NAMALWA (cell line): ENCODE measurements at regions not wholly inside any gene's neighbourhood (a gene's known extent, or its start where the extent isn't known, plus 50 kb on each side); places are given as distances from the start of the nearest gene placed in this dataset.
"Not testable (repeated sequence)": the region's sequence is repeated elsewhere in the genome, so short reads cannot be mapped to it uniquely, and the experiment has no call there.

Experiments used
- DNase-seq: peaks from one replicate; pipeline ENCODE4 v3.0.0-alpha.2; 2015; ENCODE audit warnings: low spot score

DNA sequence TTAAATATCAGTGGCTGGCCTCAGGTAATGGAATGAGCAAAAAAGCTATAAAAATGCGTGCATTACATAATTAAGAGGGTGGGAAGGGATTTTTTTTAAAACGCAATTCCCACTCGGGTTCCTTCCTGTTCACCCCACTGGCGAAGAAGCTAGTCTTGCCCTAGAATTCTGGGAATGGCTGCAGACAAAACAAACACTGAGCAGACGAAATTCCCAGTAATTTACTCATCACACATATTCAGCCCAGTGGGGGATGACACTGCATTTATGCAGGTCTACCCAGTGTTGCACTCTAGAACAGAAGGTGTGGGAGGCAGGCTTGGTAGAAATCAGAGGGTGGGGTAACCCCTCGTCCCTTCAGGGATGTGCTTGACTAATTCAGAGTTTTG, 2695.0 kb upstream of the DEFB115 start:
- DNase-seq = no peak

DNA sequence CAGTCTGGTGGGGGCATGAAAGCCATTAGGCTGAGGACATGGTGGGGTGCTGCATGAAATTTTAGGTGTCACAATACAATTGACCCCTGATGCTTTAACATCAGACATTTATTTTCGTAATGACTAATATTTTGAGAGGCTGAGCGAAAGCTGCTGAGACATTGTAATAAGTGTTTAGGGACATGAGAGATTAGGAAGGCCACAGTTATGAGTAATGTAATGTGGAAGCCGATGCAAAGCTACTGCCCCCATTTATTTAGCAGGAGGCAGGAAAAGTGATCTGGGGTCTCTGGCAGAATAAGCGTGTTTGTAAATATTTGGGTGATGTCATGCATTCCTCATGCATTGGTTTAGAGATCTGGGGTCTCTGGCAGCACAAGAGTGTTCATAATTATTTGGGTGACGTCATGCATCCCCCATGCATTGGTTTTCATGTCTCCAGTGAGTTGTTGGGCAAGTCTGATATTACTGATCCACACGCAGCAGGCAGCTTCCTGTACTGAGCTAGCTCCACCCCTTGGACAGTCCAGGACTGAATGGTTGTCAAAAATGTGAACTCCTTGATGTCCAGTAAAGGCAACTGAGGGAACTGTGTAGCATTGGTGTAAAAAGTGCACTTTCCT, 2694.5 kb upstream of the DEFB115 start:
- DNase-seq = not testable (repeated sequence)

DNA sequence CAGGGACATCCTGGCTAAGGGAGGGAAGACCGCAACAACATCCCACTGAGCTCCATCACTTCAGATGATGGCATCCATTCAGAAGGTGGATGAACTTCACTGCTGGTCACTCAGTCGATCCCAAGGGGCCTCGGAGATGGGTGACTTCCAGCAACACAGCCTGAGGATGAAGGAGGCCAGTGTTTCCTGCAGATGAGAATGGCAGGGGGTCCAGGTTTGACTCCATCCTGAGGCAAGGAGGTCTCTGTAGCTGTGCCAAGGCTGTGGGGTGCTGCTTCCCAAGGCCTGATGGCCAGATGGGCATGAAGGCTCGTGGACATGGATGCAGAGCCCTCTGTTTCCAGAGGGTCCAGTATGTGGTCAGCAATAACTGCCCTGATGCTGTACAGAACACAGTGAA, 2693.4 kb upstream of the DEFB115 start:
- not testable (repeated sequence) for DNase-seq

DNA sequence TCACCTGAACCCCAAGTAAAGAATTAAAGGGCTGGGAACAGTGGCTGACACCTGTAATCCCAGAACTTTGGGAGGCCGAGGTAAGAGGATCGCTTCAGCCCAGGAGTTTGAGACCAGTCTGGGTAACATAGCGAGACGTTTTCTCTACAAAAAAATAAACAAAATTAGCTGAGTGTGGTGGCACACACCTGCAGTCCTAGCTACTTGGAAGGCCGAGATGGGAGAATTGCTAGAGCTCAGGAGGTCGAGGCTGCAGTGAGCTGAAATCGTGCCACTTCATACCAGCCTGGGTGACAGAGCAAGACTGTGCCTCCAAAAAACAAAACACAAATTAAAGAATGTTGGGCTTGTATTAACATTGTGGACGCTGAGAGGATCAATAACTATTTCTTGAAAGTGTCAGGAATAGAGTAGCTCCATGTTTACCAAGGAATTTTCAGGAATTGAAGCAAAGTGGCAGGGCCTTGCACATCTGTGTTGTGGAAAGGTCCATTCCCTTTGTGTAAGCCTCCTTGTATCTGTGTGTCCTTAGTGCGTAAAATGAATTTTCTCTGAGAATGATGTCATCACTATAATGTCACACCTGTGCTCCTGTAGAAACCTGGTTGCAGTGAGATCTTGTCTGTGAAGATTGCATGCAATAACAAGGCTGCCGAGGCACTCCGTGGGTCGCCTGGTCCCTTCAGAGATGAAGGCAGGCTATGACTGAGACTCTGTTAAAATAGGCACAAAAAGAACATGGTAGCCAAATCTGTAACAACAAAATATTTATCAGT, 2692.6 kb upstream of the DEFB115 start:
- not testable (repeated sequence) for DNase-seq

- DNase-seq = peak; percentile 49
Measured at GRCh38 chr20:28575991-28576390, 2681.5 kb upstream of the DEFB115 start.

- not testable (repeated sequence) for DNase-seq
Measured at GRCh38 chr20:28591680-28592079, 2665.8 kb upstream of the DEFB115 start.

- not testable (repeated sequence) for DNase-seq
Measured at GRCh38 chr20:28593383-28593782, 2664.1 kb upstream of the DEFB115 start.

DNA sequence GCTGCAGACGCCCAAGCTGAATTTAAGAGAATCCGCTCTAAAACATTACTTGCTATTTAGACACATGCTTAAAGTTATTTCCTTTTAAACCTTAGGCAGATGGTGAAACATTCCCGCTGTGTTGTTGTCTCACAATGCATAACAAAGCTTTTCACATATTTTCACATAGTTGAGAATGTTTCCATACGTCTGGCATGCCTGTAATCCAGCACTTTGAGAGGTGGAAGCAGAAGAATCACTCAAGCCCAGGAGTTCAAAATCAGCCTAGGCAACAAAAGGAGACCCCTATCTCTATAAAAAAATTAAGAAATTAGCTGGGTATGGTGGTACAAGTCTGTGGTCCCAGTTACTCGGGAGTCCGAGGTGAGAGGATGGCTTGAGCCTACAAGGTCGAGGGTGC, 2663.0 kb upstream of the DEFB115 start:
- not testable (repeated sequence) for DNase-seq

DNA sequence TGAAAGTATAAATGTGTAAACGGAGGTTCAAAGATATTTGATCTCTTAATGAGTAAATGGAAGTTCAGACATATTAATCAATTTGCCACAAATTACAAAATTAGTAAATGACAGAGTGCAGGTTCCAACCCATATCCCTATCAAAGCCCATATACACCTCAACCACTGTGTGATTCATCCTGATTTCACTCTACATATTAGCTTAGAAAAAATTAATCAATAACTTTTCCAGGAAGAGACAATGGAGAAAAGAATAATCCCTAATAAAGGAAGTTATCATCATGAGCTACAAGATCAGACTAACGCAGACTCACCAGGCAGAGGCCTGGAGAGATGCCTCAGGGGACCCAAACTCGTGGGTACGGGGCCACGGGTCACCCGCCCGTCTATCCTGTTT, 2655.5 kb upstream of the DEFB115 start:
- DNase-seq = not testable (repeated sequence)

DNA sequence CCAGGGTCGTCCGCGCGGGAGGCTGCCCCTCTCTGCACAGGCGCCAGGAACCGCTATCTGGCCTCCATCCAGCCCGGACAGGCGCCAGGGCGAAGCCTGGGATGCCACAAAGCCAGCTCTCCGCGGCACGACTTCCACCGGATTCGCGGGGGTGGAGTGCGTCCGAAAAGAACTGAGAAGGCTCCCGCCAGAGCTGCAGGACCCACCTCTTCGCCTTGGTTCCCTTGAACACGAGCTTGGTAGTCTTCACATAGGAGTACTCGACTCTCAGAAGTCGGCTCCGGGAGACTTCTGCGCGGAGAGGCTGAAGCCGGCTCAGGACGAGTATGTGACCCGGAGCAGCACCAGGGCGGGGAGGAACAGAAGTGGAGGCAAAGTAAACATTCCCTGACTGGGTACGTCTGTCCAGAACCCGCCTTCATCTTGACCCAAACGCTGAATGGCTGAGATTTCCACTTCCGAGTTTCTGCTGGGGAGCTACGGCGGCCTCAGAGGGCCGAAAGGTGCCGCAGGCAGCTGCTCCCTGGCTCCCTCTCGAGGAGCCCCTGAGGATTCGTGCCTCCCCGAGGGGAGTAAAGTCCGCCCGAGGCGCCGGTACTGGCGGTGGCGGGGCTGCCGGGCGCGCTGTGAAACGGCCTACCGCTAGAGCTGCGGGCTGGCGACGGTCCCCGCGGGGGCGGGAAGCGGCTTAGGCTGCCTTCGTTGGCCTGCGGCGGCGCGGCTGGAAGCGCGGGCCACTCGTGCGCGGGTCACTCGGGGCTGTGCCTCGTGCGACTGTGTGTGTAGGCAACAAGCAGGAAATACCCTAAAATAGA, 2654.9 kb upstream of the DEFB115 start:
- not testable (repeated sequence) for DNase-seq

DNA sequence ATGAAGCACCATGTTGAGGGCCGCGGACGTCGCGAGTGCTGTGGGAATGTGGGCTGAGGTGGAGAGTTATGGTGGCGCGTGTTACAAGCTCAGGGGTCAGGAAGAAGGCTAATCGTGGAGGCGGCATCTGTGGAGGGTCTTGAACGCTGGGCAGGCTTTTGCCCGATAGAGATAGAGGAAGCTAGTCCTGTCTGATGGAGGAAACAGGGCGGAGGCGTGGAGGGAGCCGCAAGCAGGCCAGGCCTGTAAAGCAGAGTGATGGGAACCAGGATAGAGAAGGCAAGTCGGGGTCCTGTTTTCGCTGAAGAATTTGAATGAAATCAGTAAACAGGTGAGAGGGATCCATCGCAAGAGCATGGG, 2654.3 kb upstream of the DEFB115 start:
- DNase-seq = not testable (repeated sequence)

DNA sequence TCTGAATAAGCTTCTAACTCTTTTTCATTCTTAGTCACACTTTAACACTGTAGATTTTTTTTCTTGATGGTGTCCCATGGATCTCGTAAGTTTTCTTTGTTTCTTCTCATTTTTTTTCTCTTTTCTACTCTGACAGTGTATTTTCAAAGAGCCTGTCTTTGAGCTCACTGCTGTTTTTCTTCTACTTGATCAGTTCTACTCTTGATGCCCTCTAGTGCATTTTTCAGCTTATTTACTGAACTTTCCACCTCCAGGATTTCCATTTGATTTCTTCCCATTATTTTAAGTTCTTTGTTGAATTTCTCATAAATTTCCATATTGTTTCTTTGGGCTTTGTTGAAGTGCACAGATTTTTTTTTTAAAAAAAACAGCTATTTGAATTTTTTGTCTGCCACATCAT, 2641.1 kb upstream of the DEFB115 start:
- no peak for DNase-seq

GRCh38 chr20:28619956-28620651, 2637.4 kb upstream of the DEFB115 start:
- not testable (repeated sequence) for DNase-seq

GRCh38 chr20:28625112-28625511, 2632.4 kb upstream of the DEFB115 start:
- peak; percentile 17 for DNase-seq

DNA sequence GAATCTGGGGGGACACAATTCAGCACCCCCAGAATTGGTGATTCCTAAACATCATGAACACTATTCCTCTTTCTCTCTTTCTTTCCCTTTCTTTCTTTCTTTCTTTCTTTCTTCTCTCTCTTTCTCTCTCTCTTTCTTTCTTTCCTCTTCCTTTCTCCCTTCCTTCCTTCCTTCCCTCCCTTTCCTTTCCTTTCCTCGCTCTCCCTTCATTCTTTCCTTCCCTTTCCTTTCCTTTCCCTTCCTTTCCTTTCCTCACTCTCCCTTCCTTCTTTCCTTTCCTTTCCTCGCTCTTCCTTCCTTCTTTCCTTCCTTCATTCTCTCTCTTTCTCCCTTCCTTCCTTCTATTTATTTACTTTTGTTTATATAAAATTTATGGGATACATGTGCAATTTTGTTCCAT, 2616.6 kb upstream of the DEFB115 start:
- not testable (repeated sequence) for DNase-seq
